ENCODE measurements at regions not wholly inside any gene's neighbourhood (a gene's known extent, or its start where the extent isn't known, plus 50 kb on each side); places are given as distances from the start of the nearest gene placed in this dataset. TPM values are rescaled to one million over a fixed set of nuclear protein-coding genes. Genes with fewer than 3 reads are reported as not detected.
A peak's percentile ranks its signal among the peaks of the same experiment; 100 is the strongest.

DNA sequence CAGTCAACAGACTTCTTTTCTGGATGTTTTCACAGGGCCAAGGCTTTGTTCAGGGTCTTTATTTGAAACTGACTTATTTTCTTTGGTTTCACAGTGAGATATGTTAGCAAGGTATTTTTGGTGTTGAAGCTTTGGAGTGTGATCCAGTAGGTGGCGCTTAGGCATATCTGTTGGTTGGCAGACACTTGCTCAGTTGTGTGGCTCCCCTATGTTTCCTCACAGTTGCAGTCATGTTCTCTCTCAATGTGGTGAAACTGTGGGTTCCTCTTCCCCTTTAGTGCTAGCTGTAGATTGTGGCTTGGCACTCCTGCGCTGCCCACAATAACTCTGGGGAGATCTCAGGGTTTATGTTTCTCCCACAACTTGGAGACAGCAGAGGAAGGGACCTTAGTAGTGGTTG lies 460.8 kb downstream of the SLITRK2 start:
- Histone ChIP-seq H4K20me1 (ENCODE audit: control insufficient read depth, insufficient read depth) (no peaks in the 10 kb centered on the region), H3K27me3 (replicated peaks in 1 of 2; ENCODE audit: control insufficient read depth in 2 of 2, insufficient read depth in 2 of 2, low read length in 1 of 2) (no peaks in the 10 kb centered on the region), H3K36me3 (ENCODE audit: control insufficient read depth in 2 of 2, insufficient read depth in 2 of 2, low read length in 1 of 2) (no peaks in the 10 kb centered on the region), H3K4me2 (ENCODE audit: control insufficient read depth, insufficient read depth) (no peak overlapping the region), H2AFZ (ENCODE audit: control insufficient read depth, low read depth, low read length) (no peak overlapping the region), H3K27ac (ENCODE audit: control insufficient read depth, insufficient read depth) (no peak overlapping the region), H3K9me3 (replicated peaks; ENCODE audit: control insufficient read depth, insufficient read depth, low read length) (no peaks in the 10 kb centered on the region), H3K4me3 (no peak overlapping the region), H3K4me1 (ENCODE audit: control insufficient read depth, insufficient read depth, low read length) (no peaks in the 10 kb centered on the region), H3K9ac (ENCODE audit: control insufficient read depth, insufficient read depth, low read length) (no peak overlapping the region), H3K79me2 (ENCODE audit: control insufficient read depth, insufficient read depth, low read length) (no peaks in the 10 kb centered on the region)
- intact Hi-C loops (cut with micrococcal nuclease; ENCODE audit: unreplicated experiment) (no loop called here), in situ Hi-C loops (cut with MboI) (no loop called here)
- no TSS peak for BruUV-seq (replicated peaks)
- ChIA-PET POLR2A (no interaction called here), SMC1A (ENCODE audit: uncharacterized antibody, unreplicated experiment) (no interaction called here), RAD21 (ENCODE audit: unreplicated experiment) (no interaction called here), CTCF (interaction anchor here (0.6 kb wide), 1 partner anchor 79 kb away, joined by 3 read pairs; no protein-coding TSS in a partner anchor)
- 0% methylated on average over 2 of the region's 2 CpGs for WGBS (ENCODE audit: insufficient coverage, insufficient replicate concordance, low lambda C conversion rate, missing lambda C conversion rate)
- TF ChIP-seq, protein P1, sequence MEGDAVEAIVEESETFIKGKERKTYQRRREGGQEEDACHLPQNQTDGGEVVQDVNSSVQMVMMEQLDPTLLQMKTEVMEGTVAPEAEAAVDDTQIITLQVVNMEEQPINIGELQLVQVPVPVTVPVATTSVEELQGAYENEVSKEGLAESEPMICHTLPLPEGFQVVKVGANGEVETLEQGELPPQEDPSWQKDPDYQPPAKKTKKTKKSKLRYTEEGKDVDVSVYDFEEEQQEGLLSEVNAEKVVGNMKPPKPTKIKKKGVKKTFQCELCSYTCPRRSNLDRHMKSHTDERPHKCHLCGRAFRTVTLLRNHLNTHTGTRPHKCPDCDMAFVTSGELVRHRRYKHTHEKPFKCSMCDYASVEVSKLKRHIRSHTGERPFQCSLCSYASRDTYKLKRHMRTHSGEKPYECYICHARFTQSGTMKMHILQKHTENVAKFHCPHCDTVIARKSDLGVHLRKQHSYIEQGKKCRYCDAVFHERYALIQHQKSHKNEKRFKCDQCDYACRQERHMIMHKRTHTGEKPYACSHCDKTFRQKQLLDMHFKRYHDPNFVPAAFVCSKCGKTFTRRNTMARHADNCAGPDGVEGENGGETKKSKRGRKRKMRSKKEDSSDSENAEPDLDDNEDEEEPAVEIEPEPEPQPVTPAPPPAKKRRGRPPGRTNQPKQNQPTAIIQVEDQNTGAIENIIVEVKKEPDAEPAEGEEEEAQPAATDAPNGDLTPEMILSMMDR (IDR thresholded peaks at IDR 0.05 in 2 of 3, conservative IDR thresholded peaks at IDR 0.05 in 1 of 3; ENCODE audit: control insufficient read depth in 2 of 3, extremely low read depth in 1 of 3, insufficient read depth in 1 of 3, low read depth in 3 of 3, low read length in 3 of 3) = peak in 2 of 3 experiments; percentile 8 to 23; a peak in 1 of 6 replicates
- peak; percentile 28; the same call in 1 of the 2 replicates for TF ChIP-seq RAD21 (IDR thresholded peaks at IDR 0.05; ENCODE audit: insufficient read depth, low read depth, low read length)
- TF ChIP-seq NBN (IDR thresholded peaks at IDR 0.05) = no peak
- DNase-seq (ENCODE audit: low read depth, low spot score) (no peak), ATAC-seq (no peak), FAIRE-seq (no peak)

MicroRNAs in the stretch of these regions (microRNA counts, 767-probe panel; counts per million panel counts)
- microRNA hsa-miR-888-5p = 1,650 counts per million, percentile 63 among the panel's probes with 10 or more counts
- 977 counts per million, percentile 26 among the panel's probes with 10 or more counts for microRNA hsa-miR-890
- microRNA hsa-miR-891a = 1,346 counts per million, percentile 48 among the panel's probes with 10 or more counts
- 55.3 counts per million for microRNA hsa-miR-891b
- microRNA hsa-miR-892a = 55.3 counts per million
- microRNA hsa-miR-892b = 55.3 counts per million

Small RNA genes lying in the stretch of these regions (microRNA-seq; reads per million reads assigned to microRNA genes)
- gene MIR888 (not detected), gene MIR890 (not detected), gene MIR891A (not detected), gene MIR891B (not detected), gene MIR892A (not detected), gene MIR892B (not detected), gene MIR892C (not detected)

Small RNA genes lying in the stretch of these regions (small RNA-seq; reads per million reads assigned to genes)
- gene MIR888 = not detected
- gene MIR890 = not detected
- gene MIR891A = not detected
- gene MIR891B = not detected
- not detected for gene MIR892A
- not detected for gene MIR892B
- not detected for gene MIR892C
